ENCODE measurements at regions not wholly inside any gene's neighbourhood (a gene's known extent, or its start where the extent isn't known, plus 50 kb on each side); places are given as distances from the start of the nearest gene placed in this dataset.

DNA sequence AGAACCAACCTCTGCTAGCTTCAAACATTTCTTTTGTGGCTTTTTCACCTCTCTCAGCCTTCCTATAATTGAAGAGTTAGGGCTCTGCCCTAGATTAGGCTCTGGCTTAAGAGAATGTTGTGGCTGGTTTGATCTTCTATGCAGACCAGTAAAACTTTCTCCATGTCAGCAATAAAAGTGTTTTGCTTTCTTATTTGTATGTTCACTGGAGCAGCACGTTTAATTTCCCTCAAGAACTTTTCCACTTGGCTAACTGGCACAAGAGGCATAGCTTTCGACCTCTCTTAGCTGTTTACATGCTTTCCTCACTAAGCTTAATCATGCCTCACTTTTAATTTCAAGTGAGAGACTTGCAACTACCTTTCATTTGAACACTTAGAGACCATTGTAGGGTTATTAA, 964.7 kb downstream of the ROBO2 start:
- DNase-seq: no peak

DNA sequence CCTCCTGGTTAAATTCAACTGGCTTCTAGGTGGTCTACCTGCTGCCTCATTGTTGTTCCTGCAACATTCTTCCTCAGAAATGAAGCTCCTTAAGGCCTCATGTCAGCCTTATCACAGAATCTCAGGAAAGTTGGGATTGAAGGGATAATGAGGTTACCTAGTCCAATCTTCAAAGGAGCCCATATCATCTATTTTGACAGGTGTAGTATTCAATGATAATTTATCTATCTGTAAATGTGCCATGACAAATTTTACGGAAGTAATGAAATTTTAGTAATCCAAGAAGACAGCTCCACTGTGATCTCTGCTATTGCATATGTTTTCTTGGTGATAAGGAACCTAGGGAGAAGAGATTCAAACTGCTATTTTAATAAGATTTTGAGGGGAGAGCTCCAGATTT, 973.8 kb downstream of the ROBO2 start:
- DNase-seq: no peak

DNA sequence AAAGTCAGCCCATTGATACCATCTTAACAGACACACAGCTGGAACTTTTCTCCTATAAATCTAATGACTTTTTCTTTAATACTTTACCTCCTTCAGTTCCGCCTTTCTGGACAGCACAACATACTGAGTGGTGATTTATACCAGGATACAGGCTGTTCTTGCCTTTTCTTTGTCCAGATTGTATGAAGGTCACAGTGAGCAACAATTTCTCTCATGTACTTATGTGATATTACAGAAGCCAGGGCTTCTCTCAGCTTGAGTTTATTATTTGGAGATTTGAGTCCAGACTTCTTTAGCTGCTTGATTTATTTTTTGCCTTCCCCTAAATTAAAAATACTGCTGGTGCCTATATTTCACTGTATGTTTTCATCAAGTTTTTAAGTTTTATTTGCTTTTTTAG, 976.0 kb downstream of the ROBO2 start:
- no peak for DNase-seq

DNA sequence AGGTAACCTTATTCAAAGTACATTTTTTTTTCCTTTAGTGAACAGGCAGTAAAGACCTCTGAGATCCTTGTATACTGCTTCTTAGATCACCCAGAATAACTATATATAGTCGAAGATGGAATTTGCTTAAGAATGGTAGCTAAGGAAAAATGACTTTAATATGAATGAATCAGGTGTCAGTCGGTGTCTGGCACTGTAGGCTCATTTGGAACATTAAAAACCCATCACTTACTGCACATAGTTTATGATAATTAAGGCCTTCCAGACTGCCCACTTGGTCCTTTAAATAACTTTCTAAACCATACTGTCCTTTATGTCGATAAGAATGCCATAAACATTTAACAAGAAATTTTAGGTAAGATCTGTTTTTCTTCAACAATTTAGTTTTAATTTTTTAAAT, 981.8 kb downstream of the ROBO2 start:
- no peak for DNase-seq

DNA sequence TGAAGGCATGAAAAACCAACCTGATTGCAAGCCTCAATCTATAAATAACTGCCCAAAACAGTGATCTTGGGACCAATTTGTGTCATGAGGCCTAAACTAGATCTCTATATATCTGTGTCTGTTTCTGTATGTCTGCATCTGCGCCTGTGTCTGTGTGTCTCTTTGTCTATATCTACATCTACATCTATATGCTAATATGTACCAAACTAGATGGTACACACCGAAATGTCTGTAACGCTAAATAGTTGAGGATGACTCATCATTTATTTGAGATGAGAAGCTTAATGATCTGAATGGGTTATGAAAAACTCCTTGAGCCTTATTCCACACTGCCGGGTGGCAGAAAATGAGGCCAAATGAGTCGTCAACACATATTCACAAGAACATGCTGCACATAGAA, 982.3 kb downstream of the ROBO2 start:
- DNase-seq: no peak

DNA sequence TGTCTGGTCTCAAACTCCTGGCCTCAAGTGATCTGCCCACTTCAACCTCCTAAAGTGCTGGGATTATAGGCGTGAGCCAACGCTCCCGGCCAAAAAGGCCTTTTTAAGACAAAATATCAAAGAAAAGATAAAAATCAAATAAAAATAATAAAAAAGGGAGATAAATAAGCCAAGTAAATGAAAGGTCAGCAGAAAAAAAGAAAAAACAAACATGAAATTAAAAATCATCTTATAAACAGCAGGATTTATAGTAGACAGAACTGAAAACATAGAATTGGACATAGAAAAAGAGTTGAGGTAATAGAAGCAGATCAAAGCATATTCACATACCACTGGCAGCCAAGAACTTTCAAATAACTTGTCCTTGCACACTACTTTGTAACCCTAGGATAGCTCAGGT, 983.4 kb downstream of the ROBO2 start:
- DNase-seq: no peak

DNA sequence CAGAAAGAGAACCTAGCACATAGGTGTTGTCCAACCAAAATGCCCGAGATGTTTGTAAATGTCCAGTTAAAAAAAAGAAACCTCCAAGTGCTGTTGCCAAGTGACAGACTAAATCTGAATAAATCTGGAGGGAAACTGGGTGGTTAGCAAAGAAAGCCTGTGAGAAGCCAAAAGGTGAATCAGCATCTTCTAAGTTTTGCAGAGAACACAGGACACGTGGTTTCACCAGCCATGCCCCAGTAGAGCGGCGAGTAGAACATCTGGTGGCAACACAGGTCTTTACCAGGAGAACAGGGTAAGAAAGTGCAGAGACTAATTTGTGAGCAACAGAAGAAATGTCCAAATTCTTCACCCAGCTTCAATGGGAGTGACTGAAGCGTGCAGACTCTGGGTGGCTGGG, 986.0 kb downstream of the ROBO2 start:
- no peak for DNase-seq

DNA sequence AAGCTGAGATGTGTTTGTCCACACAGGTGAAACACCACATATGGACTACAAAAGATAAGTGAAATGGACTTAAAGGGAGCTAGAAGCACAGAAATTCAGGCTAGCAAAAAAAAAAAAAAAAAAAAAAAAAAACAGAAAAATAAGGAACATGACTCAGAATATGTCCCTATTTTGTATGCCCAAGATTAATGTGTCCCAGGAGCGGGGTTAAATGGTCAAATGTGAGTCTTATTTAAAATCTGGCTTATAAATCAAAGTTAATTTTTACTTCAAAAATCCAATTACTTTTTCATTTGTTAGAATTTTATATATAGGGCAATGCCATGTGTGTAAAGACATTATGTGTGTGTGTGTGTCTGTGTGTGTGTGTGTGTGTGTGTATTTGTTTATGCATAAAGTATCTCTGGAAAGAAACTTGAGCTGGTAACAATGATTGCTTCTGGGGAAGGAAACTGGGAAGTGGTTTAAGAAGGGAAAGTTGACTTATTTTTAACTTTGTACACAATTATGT, 986.5 kb downstream of the ROBO2 start:
- DNase-seq: no peak

DNA sequence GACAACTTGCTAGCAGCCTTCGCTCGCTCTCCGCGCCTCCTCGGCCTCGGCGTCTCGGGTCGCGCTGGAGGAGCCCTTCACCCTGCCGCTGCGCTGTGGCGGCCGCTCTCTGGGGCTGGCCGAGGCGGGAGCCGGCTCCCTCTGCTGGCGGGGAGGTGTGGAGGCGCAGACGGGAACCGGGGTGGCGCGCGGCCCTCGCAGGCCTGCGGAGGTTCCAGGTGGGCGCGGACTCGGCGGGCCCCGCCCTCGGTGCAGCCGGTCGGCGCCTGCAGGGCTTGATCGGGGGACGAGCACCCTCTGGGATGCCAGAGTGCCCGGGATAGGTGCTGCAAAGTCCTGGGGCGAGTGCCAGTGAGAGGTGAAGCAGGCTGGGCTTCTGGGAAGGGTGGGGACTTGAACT, 989.9 kb downstream of the ROBO2 start:
- no peak for DNase-seq

DNA sequence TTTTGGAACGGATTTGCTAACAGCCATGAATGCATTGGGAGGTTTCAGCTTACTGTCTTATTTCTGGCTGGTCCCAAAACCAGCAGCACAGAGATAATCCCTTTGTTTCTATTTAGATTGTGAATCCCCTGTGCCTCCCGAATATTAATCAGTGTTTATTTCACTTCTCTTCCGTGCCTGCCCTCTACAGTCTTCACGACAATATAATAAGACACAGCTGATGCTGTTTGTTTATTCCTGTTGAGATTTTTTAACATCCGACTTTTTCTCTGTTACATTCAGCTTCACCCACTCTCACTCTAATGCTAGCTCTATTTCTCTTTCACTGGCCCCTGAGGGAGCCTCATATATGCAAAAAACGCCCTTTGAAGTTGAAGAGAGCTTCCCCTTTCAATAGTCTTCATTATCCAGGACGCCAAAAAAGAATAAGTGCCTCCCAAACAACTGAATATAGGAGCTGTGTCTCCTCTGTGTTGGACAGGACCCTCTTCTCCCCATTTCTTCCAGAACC, 995.3 kb downstream of the ROBO2 start:
- no peak for DNase-seq

DNA sequence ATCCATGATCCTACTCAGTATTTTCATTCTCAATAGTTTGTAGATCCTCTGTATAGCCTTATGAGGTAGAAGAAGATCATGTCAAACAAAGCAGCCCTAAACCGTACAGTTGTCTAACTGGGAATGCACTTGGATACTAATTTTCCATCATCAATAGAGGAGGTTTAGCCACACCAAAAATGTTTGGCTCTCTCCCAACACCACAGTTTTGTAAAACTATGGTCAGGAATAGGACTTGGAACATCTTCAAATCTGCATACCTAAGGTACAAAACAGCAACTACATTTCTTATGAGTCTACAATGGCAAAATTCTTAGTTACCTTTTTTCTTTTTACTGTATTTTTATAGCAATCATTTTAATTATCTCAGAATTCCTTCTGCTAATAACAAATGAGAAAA, 1001.6 kb downstream of the ROBO2 start:
- DNase-seq: no peak

DNA sequence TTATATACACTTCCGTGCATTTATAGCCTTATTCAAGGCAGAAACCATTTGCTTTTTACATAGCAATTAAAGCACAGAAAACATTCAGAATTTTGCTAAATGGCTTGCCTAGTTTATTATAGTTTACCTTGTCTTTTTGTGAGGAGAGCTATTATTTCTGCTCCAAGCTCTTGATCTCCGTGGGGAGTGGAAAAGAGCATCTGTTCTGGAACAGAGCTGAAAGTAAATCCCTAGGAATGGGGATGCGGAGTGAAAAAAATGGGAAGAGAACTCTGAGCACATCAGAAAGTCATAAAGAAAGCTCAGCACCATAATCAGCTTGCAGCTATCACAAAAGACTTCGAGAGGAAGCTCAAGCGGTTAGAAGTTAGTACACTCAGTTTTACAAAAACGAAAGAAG, 1006.7 kb downstream of the ROBO2 start:
- DNase-seq: no peak

DNA sequence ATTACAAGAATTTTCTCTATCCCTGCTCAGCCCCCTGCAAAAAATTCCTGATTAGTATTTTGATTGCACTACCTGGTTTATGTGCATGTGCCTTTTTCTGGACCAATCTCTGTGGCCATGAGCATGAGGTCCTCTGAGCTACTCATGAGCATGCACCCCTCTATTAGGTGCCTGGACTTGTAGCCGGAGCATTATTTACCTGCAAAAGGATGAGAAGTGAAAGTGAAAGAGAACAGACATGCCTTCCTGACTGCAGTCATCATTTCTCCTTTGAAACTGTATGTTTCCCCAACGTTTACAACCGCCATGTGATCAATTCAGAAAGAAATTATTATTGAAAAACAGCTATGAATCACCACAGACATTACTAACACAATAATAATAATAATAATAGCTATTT, 1008.8 kb downstream of the ROBO2 start:
- DNase-seq: no peak

DNA sequence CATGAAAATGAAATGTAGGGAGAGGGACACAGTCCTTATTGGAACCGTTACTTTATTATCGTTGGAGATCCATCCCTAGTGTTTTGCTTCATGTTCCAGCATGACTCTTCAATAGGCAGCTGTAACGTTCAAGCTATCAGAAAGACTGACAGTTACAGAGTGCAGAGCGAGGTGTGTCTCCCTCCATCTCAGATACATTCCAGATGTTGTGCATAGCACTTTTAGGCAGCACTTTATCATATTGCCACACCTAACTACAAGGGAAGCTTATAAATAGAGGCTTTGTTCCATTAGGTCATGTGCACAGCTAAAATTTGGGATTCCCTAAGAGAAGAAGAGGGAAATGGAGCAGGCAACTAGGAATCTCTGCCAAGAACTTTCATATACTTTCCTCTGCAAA, 1009.6 kb downstream of the ROBO2 start:
- no peak for DNase-seq

DNA sequence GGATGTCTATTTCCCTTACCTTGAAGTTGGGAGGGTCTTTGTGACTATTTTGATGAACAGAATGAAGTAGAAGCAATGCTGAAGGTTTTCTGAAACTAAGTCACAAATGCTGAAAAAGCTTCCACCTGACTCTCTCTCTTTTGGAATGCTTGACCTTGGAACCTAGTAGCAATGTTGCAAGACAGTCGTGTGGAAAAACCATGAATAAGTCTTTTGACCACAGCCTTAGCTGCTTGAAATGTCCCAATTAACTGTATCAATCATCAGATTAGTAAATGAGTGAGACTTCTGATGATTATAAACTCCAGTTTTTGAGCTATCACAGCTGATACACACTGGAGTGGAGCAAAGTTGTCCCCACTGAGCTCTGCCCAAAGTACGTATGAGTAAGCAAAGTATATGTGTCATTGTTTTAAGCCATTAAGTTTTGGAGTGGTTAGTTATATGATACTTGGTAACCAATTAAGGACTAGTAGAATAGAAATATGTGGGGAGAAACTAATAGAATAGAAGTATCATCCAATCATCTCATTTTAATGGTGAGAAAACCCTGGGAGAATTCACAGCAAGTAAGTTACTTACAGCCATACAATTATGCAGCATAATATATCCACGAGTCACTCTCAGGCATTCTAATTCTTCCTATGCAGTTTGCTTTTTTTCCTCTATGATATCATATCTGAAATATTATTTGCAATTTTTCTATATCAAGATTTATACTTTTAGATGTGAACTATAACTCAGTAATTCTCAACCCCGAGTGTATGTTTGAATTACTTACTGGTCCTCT, 1010.6 kb downstream of the ROBO2 start:
- no peak for DNase-seq

DNA sequence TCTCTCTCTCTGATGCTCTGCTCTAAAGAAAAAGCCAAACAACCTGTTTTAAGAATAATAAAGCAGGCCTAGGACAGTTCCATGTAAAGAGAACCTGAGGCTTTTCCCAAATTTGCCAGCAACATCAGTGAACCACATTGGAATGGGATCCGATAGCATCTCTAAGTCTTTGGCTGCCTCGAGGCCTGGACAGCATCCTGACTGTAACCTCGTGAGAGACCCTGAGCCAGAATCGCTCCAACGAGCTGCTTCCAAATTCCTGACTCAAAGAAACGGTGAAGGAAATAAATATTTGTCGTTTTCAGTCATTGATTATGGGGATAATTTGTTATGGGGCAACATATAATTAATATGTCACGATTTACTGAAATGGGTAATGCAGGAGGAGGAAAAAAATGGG, 1012.8 kb downstream of the ROBO2 start:
- no peak for DNase-seq

DNA sequence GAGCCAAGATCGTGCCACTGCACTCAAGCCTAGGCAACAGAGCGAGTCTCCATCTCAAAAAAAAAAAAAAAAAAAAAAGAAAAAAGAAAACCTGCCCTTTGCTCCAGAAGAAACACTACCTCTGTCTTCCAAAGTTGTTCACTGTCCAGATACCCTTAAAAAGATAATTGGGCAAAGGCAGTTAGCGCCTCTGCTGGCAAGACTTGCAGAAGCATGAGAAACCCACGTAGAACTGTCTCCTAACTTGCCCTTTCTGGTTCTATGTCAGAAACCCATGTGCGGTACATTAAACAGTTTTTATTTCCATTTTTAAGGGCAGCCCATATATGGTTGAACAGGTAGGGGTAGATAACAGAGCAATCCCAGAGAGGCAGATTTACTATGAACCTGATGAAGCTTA, 1026.4 kb downstream of the ROBO2 start:
- no peak for DNase-seq

DNA sequence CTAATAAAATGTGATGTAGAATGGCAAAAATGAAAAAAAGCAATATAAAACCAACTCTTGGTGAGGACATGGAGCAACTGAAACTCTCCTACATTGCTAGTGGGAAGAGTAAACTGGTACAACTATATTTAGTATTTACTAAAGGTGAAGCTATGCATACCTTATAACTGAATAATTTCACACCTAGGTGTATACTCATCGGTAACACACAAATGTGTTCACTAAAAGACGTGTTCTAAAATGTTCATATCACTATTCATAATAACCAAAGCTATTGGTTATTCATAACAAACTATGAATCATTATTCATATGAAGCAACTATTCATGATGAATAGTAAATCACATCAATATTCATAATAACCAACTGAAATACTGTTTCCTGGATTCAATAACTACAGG, 1030.3 kb downstream of the ROBO2 start:
- DNase-seq: no peak

DNA sequence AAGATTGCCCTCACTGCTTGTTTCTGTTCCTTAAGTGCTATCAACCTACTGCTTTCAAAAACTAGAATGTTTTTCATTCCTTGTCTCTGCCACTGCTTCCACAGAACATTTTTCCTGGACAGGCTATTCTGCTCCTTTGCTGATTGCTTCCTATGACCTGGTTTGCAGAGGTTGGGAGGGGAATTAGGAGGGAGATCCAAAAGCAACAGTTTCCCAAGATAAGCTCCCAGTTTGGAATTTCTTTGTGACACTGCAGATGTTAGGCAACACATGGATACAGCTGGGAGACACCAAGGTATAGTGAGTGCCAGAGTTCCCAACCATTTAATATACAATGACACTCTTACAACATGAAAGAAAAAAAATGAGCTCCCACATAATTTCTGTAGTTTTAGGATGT, 1036.5 kb downstream of the ROBO2 start:
- no peak for DNase-seq

DNA sequence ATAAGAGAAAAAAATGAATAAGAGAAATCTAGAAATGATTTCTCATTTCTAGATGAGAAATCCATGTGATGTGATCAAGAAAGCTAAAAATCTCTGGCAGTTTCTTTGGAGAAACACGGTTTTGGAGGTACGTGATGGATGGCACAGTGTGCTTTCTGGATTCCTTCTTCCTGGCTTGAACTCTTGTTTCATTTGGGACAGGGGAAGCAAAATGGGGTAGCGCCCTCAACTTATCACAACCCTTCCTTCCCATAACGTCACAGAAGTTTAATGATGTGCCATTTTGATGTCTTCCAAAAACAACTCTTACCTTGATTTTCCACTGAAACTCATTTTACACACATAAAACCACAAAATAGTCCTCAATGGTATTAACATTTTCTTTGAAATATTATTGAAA, 1037.3 kb downstream of the ROBO2 start:
- no peak for DNase-seq

DNA sequence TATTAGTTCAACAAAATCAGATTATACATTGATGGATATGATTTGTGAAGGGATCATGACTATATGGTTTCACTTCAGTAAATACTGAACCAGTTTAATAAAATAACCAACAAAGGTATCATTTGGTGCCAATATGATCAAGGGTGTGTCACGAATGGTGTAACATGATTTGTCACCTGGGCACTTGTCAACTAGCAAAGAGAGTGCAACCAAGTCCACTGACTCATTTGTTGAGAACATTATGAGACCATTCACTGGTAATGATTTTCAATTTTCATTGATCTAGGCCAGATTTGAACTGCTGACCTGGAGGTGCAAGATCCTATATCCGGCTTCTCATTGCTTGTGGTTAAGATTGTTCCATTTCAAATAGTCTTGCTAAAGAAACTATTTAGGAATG, 1037.9 kb downstream of the ROBO2 start:
- DNase-seq: no peak

DNA sequence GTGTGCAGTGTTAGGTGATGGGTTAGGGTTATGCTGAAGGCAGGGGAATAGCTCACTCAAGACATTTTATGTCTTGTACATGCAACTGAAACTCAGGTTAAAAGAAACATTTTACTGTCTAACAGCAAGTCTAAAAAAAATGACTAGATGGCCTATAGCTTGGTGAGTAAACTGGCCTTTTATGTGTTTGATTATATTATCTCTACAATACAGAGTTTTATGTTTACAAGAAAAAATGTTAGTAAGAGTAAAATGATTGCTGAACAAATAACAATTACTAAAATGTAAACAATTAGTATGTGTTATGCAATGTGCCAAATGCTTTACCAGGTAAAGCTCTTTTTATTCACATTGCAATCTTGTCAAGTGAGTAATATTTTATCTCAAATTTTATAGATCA, 1039.6 kb downstream of the ROBO2 start:
- no peak for DNase-seq

DNA sequence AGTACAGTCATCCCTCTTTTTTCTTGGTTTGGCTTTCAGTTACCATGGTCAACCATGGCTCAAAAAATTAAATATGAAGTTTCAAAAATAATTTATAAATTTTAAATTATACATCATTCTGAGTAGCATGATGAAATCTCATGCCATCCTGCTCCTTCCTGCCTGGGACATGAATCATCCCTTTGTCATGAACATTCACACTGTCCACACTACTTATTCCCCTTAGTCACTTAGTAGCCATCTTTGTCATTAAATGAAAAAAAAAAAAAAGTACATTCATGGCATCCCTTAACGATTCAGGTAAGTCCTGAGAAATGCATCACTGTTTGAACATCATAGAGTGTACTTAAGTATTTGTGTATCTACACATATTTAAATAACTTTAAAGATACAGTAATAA, 1046.3 kb downstream of the ROBO2 start:
- no peak for DNase-seq

DNA sequence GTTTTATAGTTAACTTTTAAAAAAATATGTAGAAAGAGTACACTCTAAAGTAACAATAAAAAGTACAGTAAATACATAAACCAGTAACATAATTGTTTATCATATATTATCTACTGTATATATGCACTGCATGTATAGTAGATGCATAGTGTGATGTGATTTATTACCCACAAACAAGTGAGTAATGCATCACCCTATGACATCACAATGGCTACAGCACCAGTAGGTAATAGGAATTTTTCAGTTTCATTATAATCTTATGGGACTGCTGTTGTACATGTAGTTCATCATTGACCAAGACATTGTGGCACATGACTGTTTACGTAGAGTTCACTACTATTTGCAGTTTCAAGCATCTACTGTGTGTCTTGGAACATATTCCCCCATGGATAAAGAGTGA, 1047.2 kb downstream of the ROBO2 start:
- DNase-seq: no peak

DNA sequence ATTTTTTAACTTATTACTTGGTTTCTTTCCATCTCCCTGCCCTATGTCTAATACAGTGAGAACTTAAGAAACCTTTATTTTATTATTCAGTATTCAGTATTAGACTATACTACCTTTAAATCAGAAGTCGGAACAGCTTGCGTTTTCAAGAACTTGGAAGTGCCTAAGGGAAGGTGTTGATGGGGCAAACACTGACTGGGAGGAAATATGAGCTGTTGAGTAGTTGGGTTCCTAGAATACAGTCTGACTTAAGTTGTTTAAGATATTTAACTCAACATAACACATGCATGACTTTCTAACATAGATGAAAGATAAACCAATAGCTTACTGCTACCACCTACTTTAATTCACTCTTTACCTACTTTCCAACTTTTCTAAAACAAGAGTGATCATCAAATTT, 1048.1 kb downstream of the ROBO2 start:
- no peak for DNase-seq
